NCI-H2081 (cell line): ENCODE measurements at regions not wholly inside any gene's neighbourhood (a gene's known extent, or its start where the extent isn't known, plus 50 kb on each side); places are given as distances from the start of the nearest gene placed in this dataset.
"Not testable (repeated sequence)": the region's sequence is repeated elsewhere in the genome, so short reads cannot be mapped to it uniquely, and the experiment has no call there.

ENCODE experiments used
- DNase-seq, 2 experiments: peaks; one replicate each; lab custom pipeline; 2025; lab: John Stamatoyannopoulos, UW

GRCh38 chr11:29163231-29163630 is 853.6 kb downstream of the KCNA4 start:
- DNase-seq, result no peak

GRCh38 chr11:29162491-29162890 is 854.3 kb downstream of the KCNA4 start:
- no peak for DNase-seq

- no peak for DNase-seq
Observed at GRCh38 chr11:29161191-29161590, 855.6 kb downstream of the KCNA4 start.

- peak; percentile 66 to 71 for DNase-seq
Observed at GRCh38 chr11:29159552-29160465, 857.0 kb downstream of the KCNA4 start.

- DNase-seq, result no peak
Observed at GRCh38 chr11:29153078-29153477, 863.8 kb downstream of the KCNA4 start.

GRCh38 chr11:29142573-29142972 is 874.3 kb downstream of the KCNA4 start:
- not testable (repeated sequence) for DNase-seq

- no peak for DNase-seq
Observed at GRCh38 chr11:29135504-29135903, 881.3 kb downstream of the KCNA4 start.

- DNase-seq, result no peak
Observed at GRCh38 chr11:29131055-29131454, 885.8 kb downstream of the KCNA4 start.

GRCh38 chr11:29129844-29130243 is 887.0 kb downstream of the KCNA4 start:
- no peak for DNase-seq

GRCh38 chr11:29127461-29127860 is 889.4 kb downstream of the KCNA4 start:
- no peak for DNase-seq

- no peak for DNase-seq
Observed at GRCh38 chr11:29125606-29126005, 891.2 kb downstream of the KCNA4 start.

GRCh38 chr11:29124470-29124869 is 892.4 kb downstream of the KCNA4 start:
- no peak for DNase-seq

GRCh38 chr11:29119707-29120618 is 896.9 kb downstream of the KCNA4 start:
- DNase-seq, result no peak

- DNase-seq, result no peak
Observed at GRCh38 chr11:29119116-29119515, 897.7 kb downstream of the KCNA4 start.

- no peak for DNase-seq
Observed at GRCh38 chr11:29100967-29101366, 915.9 kb downstream of the KCNA4 start.

GRCh38 chr11:29095821-29096220 is 921.0 kb downstream of the KCNA4 start:
- no peak for DNase-seq

- no peak for DNase-seq
Observed at GRCh38 chr11:29093416-29094120, 923.3 kb downstream of the KCNA4 start.

- DNase-seq, result no peak
Observed at GRCh38 chr11:29087200-29087812, 929.5 kb downstream of the KCNA4 start.

- DNase-seq, result no peak
Observed at GRCh38 chr11:29075726-29076125, 941.1 kb downstream of the KCNA4 start.

GRCh38 chr11:29063630-29064361 is 953.0 kb downstream of the KCNA4 start:
- peak in 1 of 2 experiments; percentile 10 for DNase-seq

GRCh38 chr11:29061452-29061851 is 953.3 kb downstream of the METTL15 start:
- DNase-seq, result no peak
